Esophagus muscularis mucosa (tissue), 4 donors: ENCODE measurements at regions not wholly inside any gene's neighbourhood (a gene's known extent, or its start where the extent isn't known, plus 50 kb on each side); places are given as distances from the start of the nearest gene placed in this dataset.

Experiments used
- DNase-seq: peaks from one replicate; pipeline ENCODE4 v3.0.0-alpha.2; 2017; ENCODE audit errors: extremely low spot score
- H3K27ac ChIP-seq, 4 donors: fragments of 200-600 bp; sonication (generic); replicated peaks in 1 of 4; 1 replicate in 3 of 4; 2 replicates in 1 of 4; pipeline ENCODE4 v1.5.1; 2016 to 2019; ENCODE audit warnings: mild to moderate bottlenecking in 1 of 4
- H3K27me3 ChIP-seq, 4 donors: fragments of 200-600 bp; sonication (generic); one replicate each; pipeline versions ENCODE4 v1.5.1 to v1.6.0; 2016 to 2019
- H3K36me3 ChIP-seq, 4 donors: fragments of 200-600 bp; sonication (generic); one replicate each; pipeline ENCODE4 v1.5.1; 2016 to 2019
- H3K4me1 ChIP-seq, 4 donors: fragments of 200-600 bp; sonication (generic); one replicate each; pipeline ENCODE4 v1.5.1; 2016 to 2019
- H3K4me3 ChIP-seq, 4 donors: fragments of 200-600 bp; sonication (generic); 1 replicate in 2 of 4; 2 replicates in 2 of 4; pipeline ENCODE4 v1.5.1; 2016 to 2019; ENCODE audit warnings: mild to moderate bottlenecking in 4 of 4, moderate library complexity in 1 of 4
- H3K9me3 ChIP-seq, 4 donors: fragments of 200-600 bp; sonication (generic); 1 replicate in 3 of 4; 2 replicates in 1 of 4; pipeline ENCODE4 v1.5.1; 2016 to 2019
- CTCF ChIP-seq, 3 experiments: fragments of 200-600 bp in 2 of 3; fragments of 450-650 bp in 1 of 3; sonication (generic) in 2 of 3; IDR thresholded peaks; one replicate each; pipeline ENCODE4 v1.5.1; 2017 to 2019; ENCODE audit warnings: antibody characterized with exemption in 3 of 3, mild to moderate bottlenecking in 2 of 3, moderate library complexity in 1 of 3
- EP300 ChIP-seq: sonication (generic); formaldehyde crosslinking; IDR thresholded peaks from one replicate; pipeline ENCODE4 v1.6.1; 2017; ENCODE audit warnings: antibody characterized with exemption
- POLR2A ChIP-seq: fragments of 450-650 bp; IDR thresholded peaks from one replicate; pipeline ENCODE4 v1.6.1; 2017; ENCODE audit warnings: antibody characterized with exemption, moderate library complexity, mild to moderate bottlenecking, low read depth
- POLR2AphosphoS5 ChIP-seq, 2 donors: sonication (generic); formaldehyde crosslinking; IDR thresholded peaks; one replicate each; pipeline ENCODE4 v1.6.1; 2017; ENCODE audit warnings: antibody characterized with exemption in 2 of 2
- WGBS: methylation state at CpG from one replicate; pipeline ENCODE4 v1.1.5; 2018; 5-methylcytosine and 5-hydroxymethylcytosine counted together
- intact Hi-C: fragments of 100-400 bp; cut with DNase I; formaldehyde crosslinking; loops from one replicate; pipeline ENCODE4 v1.15.1; 2023

GRCh38 chr9:78874061-78874460 is 577.1 kb downstream of the PSAT1 start:
- peaks cover 0 to 21% (median 2%) of the 10 kb centered on the region in 4 donors for H3K4me1 ChIP-seq
- intact Hi-C loops, result no loop called here
- no peaks in the 10 kb centered on the region for H3K27me3 ChIP-seq
- no peak overlapping the region for H3K27ac ChIP-seq
- H3K36me3 ChIP-seq, result no peaks in the 10 kb centered on the region
- no peak overlapping the region for H3K4me3 ChIP-seq
- no peaks in the 10 kb centered on the region for H3K9me3 ChIP-seq
- TF ChIP-seq CTCF (IDR thresholded peaks at IDR 0.05) (no peak), POLR2AphosphoS5 (IDR thresholded peaks at IDR 0.05) (no peak), EP300 (no peak), POLR2A (no peak)
- 92% methylated on average over 2 of the region's 2 CpGs for WGBS
- DNase-seq, result no peak

GRCh38 chr9:78879324-78880100 is 582.6 kb downstream of the PSAT1 start:
- Histone ChIP-seq H3K27me3 (no peaks in the 10 kb centered on the region), H3K27ac (no peak overlapping the region), H3K36me3 (no peaks in the 10 kb centered on the region), H3K4me3 (no peak overlapping the region), H3K9me3 (no peaks in the 10 kb centered on the region), H3K4me1 (no peaks in the 10 kb centered on the region)
- WGBS, result 64% methylated on average over 3 of the region's 3 CpGs
- intact Hi-C loops, result no loop called here
- TF ChIP-seq CTCF (IDR thresholded peaks at IDR 0.05), result no peak
- TF ChIP-seq POLR2A, result no peak
- no peak for TF ChIP-seq POLR2AphosphoS5 (IDR thresholded peaks at IDR 0.05)
- TF ChIP-seq EP300, result no peak
- no peak for DNase-seq

GRCh38 chr9:78881295-78881694 is 584.4 kb downstream of the PSAT1 start:
- intact Hi-C loops, result no loop called here
- H3K36me3 ChIP-seq, result no peaks in the 10 kb centered on the region
- 41% methylated on average over 1 of the region's 1 CpG for WGBS
- H3K4me3 ChIP-seq, result no peak overlapping the region
- H3K27ac ChIP-seq, result no peak overlapping the region
- H3K9me3 ChIP-seq, result no peaks in the 10 kb centered on the region
- TF ChIP-seq EP300 (no peak), POLR2AphosphoS5 (IDR thresholded peaks at IDR 0.05) (no peak), POLR2A (no peak), CTCF (IDR thresholded peaks at IDR 0.05) (no peak)
- no peaks in the 10 kb centered on the region for H3K4me1 ChIP-seq
- no peak for DNase-seq
- no peaks in the 10 kb centered on the region for H3K27me3 ChIP-seq

- 94% methylated on average over 4 of the region's 4 CpGs for WGBS
- no peak for TF ChIP-seq POLR2A
- no peak for TF ChIP-seq CTCF (IDR thresholded peaks at IDR 0.05)
- TF ChIP-seq POLR2AphosphoS5 (IDR thresholded peaks at IDR 0.05), result no peak
- TF ChIP-seq EP300, result no peak
- Histone ChIP-seq H3K36me3 (no peaks in the 10 kb centered on the region), H3K4me1 (no peaks in the 10 kb centered on the region), H3K27ac (no peak overlapping the region), H3K9me3 (no peaks in the 10 kb centered on the region), H3K4me3 (no peak overlapping the region), H3K27me3 (no peaks in the 10 kb centered on the region)
- intact Hi-C loops, result no loop called here
- no peak for DNase-seq
These were observed 585.6 kb downstream of the PSAT1 start for GRCh38 chr9:78882481-78882880.
